Erythroblast (primary cell): ENCODE measurements at regions not wholly inside any gene's neighbourhood (a gene's known extent, or its start where the extent isn't known, plus 50 kb on each side); places are given as distances from the start of the nearest gene placed in this dataset.

ENCODE experiments used
- DNase-seq, 2 experiments: peaks; one replicate each; lab custom pipeline; 2025; lab: John Stamatoyannopoulos, UW
- GATA1 ChIP-seq: IDR thresholded peaks from 2 replicates; pipeline ENCODE4 v1.6.1; 2011; ENCODE audit warnings: low read depth, mild to moderate bottlenecking, control low read depth, low read length, moderate library complexity
- POLR2A ChIP-seq: IDR thresholded peaks from 2 replicates; pipeline ENCODE4 v1.6.1; 2011; ENCODE audit warnings: mild to moderate bottlenecking, low read length

- DNase-seq, result no peak
- TF ChIP-seq POLR2A (no peak), GATA1 (no peak)
These were observed 556.5 kb downstream of the QKI start for GRCh38 chr6:163970846-163971564.

GRCh38 chr6:163965426-163966348, 551.2 kb downstream of the QKI start:
- DNase-seq, result no peak

GRCh38 chr6:163964789-163965188, 550.3 kb downstream of the QKI start:
- TF ChIP-seq POLR2A, result no peak
- TF ChIP-seq GATA1, result no peak
- no peak for DNase-seq

More at GRCh38 chr6:163965426-163966348, 551.2 kb downstream of the QKI start:
- no peak for TF ChIP-seq POLR2A

GRCh38 chr6:163963205-163964120, 548.9 kb downstream of the QKI start:
- TF ChIP-seq GATA1, result no peak
- no peak for TF ChIP-seq POLR2A
- no peak for DNase-seq

- DNase-seq, result no peak
- TF ChIP-seq GATA1, result no peak
- TF ChIP-seq POLR2A, result no peak
These were observed 548.2 kb downstream of the QKI start for GRCh38 chr6:163962627-163963117.

GRCh38 chr6:163960128-163960527, 545.6 kb downstream of the QKI start:
- no peak for TF ChIP-seq POLR2A
- TF ChIP-seq GATA1, result no peak
- no peak for DNase-seq

- TF ChIP-seq GATA1 (no peak), POLR2A (no peak)
- DNase-seq, result no peak
These were observed 544.1 kb downstream of the QKI start for GRCh38 chr6:163958646-163959045.

GRCh38 chr6:163956571-163957407, 542.3 kb downstream of the QKI start:
- no peak for TF ChIP-seq POLR2A
- TF ChIP-seq GATA1, result no peak
- DNase-seq, result peak; percentile 87 to 91

GRCh38 chr6:163955756-163956155, 541.2 kb downstream of the QKI start:
- DNase-seq, result no peak
- no peak for TF ChIP-seq POLR2A
- no peak for TF ChIP-seq GATA1

- no peak for TF ChIP-seq GATA1
- no peak for TF ChIP-seq POLR2A
- no peak for DNase-seq
These were observed 540.6 kb downstream of the QKI start for GRCh38 chr6:163955096-163955495.

- no peak for DNase-seq
- TF ChIP-seq GATA1 (no peak), POLR2A (no peak)
These were observed 539.7 kb downstream of the QKI start for GRCh38 chr6:163954088-163954775.

GRCh38 chr6:163952005-163952404, 537.5 kb downstream of the QKI start:
- no peak for TF ChIP-seq POLR2A
- no peak for TF ChIP-seq GATA1

More at GRCh38 chr6:163952005-163952404, 537.5 kb downstream of the QKI start:
- DNase-seq, result no peak
